HuH-7.5 (cell line): ENCODE measurements at regions not wholly inside any gene's neighbourhood (a gene's known extent, or its start where the extent isn't known, plus 50 kb on each side); places are given as distances from the start of the nearest gene placed in this dataset.
"Not testable (repeated sequence)": the region's sequence is repeated elsewhere in the genome, so short reads cannot be mapped to it uniquely, and the experiment has no call there.

Experiments used
- DNase-seq: peaks from one replicate; pipeline ENCODE4 v3.0.0; 2011; ENCODE audit warnings: low spot score

DNA sequence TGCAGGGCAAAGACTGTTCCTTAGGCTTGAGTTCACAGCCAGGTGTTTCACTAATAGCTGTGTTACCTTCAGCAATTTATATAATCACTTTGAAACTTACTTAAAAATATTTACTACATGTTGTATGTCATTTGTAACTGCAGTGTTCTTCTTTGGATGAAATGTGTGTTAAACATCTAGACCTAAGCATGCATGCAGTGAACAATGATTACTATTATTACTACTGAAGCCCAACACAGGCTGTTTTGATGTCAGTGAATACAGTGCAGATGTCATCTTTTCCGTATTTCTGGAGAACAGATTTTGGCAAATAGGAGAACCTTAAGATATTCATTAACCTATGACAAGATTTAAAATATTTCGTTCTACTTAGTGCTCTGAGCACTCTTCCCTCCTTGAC, 101.8 kb upstream of the ANK2 start:
- no peak for DNase-seq

- no peak for DNase-seq
Observed at GRCh38 chr4:112951362-112952312, 97.8 kb upstream of the ANK2 start.

DNA sequence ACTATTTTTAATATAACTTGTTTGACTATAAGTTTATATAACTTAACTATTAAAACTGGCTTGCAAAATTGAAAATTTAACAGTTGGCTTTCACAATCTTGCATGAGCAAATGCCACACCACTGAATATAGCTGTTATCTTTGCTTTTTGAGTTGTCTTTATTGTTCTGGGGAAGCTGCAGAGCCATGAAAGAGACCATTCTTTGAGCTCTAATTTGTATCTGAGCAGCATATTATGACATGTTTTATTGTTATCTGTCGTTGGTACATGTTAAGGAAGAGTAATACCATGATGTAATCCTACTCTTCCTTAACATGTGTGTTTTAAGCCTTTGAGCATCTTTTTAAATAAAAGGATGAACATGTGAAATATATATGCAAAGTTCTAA, 97.1 kb upstream of the ANK2 start:
- DNase-seq: no peak

DNA sequence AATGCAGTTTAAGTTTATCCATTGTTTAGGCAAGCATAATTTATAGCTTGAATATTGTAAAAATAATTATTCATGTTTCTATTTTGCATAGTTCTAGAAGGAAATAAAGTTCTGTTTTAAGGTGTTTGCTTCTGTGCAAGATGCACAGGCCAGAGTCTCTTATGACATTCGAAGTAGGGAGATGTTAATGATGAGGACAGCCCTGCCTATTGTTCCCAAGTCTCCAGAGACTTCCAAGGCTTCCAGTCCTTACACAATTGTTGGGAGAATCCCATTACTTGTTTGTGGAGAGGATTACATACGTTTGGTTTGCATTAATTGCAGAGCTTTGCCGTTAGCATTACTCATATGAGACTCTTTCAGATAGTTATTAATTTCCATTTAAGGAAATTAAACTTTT, 96.2 kb upstream of the ANK2 start:
- DNase-seq: no peak

- no peak for DNase-seq
Observed at GRCh38 chr4:112954286-112954685, 95.2 kb upstream of the ANK2 start.

DNA sequence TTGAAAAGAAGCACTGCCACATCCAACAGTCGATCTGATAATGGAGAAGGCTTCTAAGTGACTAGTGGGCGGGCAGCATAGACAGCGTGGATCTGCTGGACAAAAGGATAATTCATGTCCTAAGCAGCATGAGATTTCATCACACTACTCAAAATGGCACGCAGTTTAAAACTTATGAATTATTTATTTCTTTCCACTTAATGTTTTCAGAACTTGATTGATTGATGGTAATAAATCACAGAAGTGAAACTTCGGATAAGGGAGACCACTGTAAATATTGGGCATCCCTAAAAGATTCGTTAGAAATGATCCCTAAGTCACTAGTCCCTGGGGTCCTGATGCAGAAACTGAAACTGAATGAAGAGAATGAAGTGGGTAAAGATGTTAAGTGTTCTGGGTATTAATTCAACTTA, 93.0 kb upstream of the ANK2 start:
- DNase-seq: no peak

- DNase-seq: not testable (repeated sequence)
Observed at GRCh38 chr4:112957764-112958163, 91.7 kb upstream of the ANK2 start.

DNA sequence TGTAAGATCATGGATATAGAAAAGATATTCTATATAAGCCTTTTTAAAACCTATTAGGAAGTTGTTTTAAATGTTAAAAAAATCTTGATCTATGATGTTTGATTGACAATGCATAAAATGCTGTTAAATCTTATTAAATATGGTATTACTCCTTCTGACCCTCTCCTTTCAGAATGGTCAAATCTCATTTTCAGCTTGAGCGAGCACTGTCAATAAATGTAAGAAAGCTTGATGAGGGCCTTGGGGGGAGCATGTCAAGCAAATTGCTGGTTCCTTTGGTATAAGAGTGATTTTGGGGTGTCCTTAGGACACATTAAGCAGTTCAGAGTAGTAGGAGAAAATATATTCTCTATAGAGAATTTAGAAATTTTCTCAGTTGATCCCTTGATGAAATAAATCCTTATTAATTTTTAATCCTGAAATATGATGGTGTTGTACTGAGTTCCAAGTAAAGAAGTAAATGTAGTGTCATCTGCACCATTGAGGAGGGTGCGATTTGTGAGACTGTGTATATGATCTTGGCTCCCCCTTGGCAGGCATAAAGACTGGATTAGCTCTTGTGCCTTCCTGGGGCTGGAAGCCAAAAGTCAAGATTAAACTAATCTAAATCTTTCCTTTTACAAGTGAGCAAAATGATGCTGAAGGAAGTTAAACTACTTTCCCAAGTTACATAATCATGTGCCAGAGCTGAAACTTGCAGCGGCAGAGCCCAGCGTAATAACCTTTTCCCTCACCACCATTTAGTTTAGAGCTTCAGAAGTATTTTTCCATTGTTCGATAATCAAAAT, 82.6 kb upstream of the ANK2 start:
- no peak for DNase-seq

DNA sequence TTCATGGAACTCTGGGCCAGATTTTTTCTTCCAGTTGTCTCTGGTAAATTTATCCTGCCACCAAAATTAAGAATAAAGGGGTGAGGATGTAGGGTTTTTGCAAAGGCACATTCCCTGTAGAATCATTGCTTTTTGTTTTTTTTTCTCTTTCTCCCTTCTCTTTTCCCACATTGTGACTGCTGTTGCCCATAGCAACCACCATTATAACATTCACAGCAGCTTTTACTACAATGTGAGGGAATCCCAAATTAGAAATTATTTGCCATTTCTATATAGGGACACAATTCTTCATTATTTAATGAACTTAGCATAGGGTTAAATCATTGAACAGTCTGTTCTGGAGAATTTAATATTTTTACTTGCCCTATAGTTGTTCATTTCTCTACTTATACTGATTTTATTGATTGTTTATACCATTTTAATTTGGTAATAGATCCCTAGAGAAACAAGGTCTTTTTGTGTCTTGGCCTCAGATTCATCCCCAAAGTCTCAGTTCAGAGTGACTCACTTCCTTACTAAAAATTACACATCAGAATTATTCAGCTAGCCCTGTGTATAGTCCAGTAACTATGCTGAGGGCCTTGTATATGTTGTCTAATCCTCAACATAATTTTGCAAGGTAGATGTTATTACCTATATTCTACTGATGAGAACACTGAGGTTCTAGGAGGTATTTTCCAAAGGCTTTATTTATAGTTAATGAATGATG, 80.8 kb upstream of the ANK2 start:
- no peak for DNase-seq

DNA sequence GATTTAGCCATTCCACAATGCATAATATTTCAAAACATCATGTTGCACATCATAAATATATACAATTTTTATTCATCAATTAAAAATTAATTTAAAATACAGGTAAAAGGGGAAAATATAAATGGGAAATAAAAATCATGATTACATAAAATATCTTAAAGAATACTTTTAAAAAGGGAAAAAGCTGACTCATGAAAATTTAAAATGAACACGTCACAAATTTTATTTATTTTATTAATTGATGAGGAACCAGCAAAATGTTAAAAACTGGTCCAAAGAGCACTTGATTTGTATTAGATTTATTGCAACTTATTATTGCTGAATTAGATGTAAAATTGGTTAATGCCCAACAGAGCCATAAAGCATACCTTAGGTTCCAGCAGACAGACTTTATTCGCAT, 78.5 kb upstream of the ANK2 start:
- no peak for DNase-seq

DNA sequence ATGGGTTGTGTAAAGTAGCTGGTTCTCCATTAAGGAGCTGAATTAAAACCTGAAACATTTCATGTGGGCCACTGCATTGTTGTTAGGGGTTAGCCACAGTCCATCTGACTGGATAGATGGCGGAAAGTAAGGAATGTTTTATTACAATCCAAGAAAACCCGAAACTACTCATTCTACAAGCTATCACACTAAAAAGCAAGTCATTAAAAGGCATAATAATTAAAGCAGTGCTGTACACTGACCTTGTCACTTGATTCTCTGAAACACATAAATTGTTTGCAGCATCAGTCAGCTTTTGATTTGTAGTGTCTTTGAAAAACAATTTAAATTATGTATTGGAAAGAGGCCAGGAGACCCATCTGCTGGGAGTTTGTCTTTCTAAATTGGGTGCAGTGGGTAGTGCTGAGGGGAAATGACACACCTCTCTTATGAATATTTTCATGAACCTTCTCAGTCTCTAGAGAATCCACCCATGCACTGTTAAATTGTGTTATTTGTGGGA, 75.7 kb upstream of the ANK2 start:
- no peak for DNase-seq

DNA sequence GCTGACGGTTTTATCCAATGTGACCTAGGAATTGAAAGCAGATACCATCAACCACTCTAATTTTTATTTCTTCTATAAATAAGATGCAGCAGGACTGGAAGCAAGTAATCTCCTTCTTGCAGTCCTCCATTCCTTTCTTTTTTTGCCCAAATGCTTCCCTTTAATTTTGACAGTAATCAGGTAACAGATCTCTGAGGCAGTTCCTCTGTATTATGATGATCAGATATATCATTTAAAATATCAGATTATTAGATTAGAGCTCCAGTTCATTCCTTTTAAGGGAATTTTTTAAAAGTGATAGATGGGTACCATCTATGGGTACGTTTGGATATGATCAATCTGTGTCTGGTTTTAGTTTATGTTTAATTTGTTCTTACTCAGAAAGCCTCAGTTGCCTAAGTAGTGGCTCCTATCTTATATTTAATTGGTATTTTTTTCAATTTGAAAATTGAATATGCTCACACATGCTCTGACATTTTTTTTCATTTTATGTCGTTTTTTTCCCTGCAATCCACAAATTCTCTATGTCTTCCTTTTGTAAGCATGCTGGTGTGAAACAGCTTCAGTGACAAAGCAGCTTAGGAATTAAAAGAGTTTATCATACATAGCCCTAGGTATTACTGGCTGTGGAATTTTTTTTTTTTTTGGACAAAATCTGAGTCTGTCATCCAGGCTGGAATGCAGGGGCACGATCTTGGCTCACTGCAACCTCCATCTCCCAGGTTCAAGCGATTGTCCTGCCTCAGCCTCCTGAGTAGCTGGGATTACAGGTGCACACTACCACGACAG, 73.7 kb upstream of the ANK2 start:
- DNase-seq: no peak

- DNase-seq: no peak
Observed at GRCh38 chr4:112978691-112979472, 70.6 kb upstream of the ANK2 start.

- no peak for DNase-seq
Observed at GRCh38 chr4:112979881-112980421, 69.5 kb upstream of the ANK2 start.

DNA sequence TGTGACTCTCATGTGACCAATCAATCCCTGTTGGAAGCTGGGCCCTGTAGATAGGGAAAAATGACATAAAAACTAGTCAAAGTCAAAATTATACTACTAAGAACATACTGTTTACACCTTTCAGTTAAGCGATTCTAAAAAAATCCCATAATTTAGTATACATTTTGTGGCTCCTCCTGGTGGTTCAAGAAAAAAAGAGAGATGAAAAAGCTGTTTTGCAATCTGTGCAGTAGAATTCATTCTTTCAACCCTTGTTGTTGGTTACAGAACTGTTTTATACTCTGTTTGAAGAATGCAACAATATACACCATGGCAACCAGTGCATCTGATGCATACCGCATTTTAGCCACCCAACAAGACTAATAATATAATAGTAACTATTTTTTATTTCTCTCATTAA, 66.8 kb upstream of the ANK2 start:
- DNase-seq: no peak

DNA sequence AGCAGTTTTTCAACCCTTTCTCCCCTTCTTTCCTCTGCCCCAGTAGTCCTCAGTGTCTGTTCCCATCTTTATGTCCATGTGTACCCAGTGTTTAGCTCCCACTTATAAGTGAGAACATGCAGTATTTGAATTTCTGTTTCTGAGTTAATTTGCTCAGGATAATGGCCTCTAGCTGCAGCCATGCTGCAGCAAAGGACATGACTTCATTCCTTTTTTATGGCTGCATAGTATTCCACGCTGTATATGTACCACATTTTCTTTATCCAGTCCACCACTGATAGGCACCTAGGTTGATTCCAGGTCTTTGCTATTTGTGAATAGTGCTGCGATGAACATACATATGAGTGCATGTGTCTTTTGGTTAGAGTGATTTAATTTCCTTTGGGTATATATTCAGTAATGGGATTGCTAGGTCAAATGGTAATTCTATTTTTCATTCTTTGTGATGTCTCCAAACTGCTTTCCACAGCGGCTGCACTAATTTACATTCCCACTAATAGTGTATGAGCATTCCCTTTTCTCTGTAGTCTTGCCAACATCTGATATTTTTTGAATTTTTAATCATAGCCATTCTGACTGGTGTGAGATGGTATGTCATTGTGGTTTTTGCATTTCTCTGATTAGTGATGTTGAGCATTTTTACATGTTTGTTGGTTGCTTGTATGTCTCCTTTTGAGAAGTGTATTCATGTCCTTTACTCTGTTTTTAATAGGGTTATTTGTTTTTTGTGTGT, 54.6 kb upstream of the ANK2 start:
- DNase-seq: no peak
